ENCODE measurements at regions not wholly inside any gene's neighbourhood (a gene's known extent, or its start where the extent isn't known, plus 50 kb on each side); places are given as distances from the start of the nearest gene placed in this dataset.

DNA sequence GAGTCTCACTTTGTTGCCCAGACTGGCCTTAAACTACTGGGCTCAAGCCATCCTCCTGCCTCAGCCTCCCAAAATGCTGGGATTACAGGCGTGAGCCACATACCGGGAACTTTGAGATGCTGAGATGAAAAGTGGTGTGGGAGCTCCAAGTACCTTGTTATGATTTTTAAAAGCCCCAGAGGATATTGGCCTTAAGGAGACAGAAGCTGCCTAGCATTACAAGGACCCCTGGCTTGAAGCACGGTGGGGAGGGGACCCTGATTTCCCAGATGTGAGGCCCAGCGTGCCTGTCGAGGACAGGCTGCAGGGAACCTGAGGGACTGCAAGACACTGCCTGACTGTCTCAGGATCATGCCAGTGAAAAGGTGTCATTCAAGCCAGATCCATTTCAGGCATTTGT is 75.3 kb upstream of the TIAM2 start:
- H3K4me3 ChIP-seq (ENCODE audit: low read depth in 1 of 2, low read length in 2 of 2) = no peak overlapping the region
- no peaks in the 10 kb centered on the region for H3K9me3 ChIP-seq (ENCODE audit: control insufficient read depth in 1 of 2, low read length in 2 of 2)
- H3K27ac ChIP-seq (ENCODE audit: low read depth, low read length) = no peak overlapping the region
- H3K27me3 ChIP-seq (ENCODE audit: control insufficient read depth in 1 of 2, insufficient read depth in 2 of 2, low read length in 2 of 2) = no peaks in the 10 kb centered on the region
- H3K4me1 ChIP-seq (ENCODE audit: control insufficient read depth in 1 of 2, insufficient read depth in 2 of 2, low read length in 2 of 2) = no peaks in the 10 kb centered on the region
- H3K36me3 ChIP-seq (ENCODE audit: control insufficient read depth in 1 of 2, insufficient read depth in 2 of 2, low read length in 2 of 2) = no peaks in the 10 kb centered on the region
- H3K9ac ChIP-seq (ENCODE audit: low read depth in 1 of 2, low read length in 2 of 2) = no peak overlapping the region

DNA sequence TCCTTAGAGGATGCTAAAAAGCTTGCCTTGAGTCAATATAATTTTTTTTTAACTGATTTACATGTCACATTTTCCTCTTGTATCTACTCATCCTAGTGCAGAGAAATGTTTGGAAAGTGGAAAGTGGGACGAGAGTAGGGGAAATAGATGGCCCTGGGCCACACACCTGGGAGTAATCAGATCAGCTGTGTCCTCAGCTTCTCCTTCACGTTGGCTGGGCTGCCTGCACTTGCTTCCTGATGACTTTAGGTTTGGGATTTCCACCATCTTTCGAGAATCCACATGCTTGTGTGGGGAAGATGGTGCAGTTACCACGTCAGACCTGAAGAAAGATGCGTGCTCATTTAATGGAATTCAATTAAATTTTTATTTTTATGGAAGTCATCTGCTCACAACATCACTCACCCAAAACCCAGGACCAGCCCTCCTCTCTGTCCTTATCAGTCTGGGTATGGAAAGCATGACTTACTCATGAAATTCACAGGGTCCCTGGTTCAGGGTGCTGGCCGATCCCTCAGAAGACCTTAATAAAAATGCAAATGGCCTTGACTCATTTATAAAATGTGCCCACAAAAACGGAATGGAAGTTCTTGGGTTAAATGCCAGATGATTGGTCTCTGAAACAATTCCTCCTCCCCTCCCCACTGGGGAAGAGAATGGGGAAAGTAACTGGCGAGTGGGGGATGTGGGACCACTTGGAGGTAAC is 74.5 kb upstream of the TIAM2 start:
- Histone ChIP-seq H3K9me3 (ENCODE audit: control insufficient read depth in 1 of 2, low read length in 2 of 2) (no peaks in the 10 kb centered on the region), H3K27ac (ENCODE audit: low read depth, low read length) (no peak overlapping the region), H3K4me1 (ENCODE audit: control insufficient read depth in 1 of 2, insufficient read depth in 2 of 2, low read length in 2 of 2) (no peaks in the 10 kb centered on the region), H3K4me3 (ENCODE audit: low read depth in 1 of 2, low read length in 2 of 2) (no peak overlapping the region), H3K36me3 (ENCODE audit: control insufficient read depth in 1 of 2, insufficient read depth in 2 of 2, low read length in 2 of 2) (no peaks in the 10 kb centered on the region), H3K27me3 (ENCODE audit: control insufficient read depth in 1 of 2, insufficient read depth in 2 of 2, low read length in 2 of 2) (no peaks in the 10 kb centered on the region), H3K9ac (ENCODE audit: low read depth in 1 of 2, low read length in 2 of 2) (no peak overlapping the region)

DNA sequence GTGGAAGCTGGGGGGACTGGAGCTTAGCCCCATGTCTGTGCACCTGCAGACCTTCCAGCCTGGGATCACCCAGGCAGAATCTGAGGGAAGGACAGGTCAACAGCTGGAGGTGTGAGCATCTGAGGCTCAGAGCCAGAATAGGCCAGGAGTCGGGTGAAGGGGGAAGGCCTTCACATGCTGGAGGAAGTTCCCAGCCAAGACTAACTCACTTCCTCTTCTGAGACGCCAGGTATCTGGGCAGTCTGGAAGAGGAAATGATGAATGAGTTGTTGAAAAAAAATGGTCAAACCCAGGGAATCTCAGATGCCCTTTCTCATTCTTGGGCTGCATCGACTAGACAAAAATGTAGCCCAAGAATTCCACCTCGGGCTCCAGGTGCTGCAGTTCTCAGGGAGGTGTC is 73.6 kb upstream of the TIAM2 start:
- H3K9me3 ChIP-seq (ENCODE audit: control insufficient read depth in 1 of 2, low read length in 2 of 2) = no peaks in the 10 kb centered on the region
- H3K4me3 ChIP-seq (ENCODE audit: low read depth in 1 of 2, low read length in 2 of 2) = no peak overlapping the region
- H3K27me3 ChIP-seq (ENCODE audit: control insufficient read depth in 1 of 2, insufficient read depth in 2 of 2, low read length in 2 of 2) = no peaks in the 10 kb centered on the region
- H3K36me3 ChIP-seq (ENCODE audit: control insufficient read depth in 1 of 2, insufficient read depth in 2 of 2, low read length in 2 of 2) = no peaks in the 10 kb centered on the region
- no peaks in the 10 kb centered on the region for H3K4me1 ChIP-seq (ENCODE audit: control insufficient read depth in 1 of 2, insufficient read depth in 2 of 2, low read length in 2 of 2)
- no peak overlapping the region for H3K27ac ChIP-seq (ENCODE audit: low read depth, low read length)
- no peak overlapping the region for H3K9ac ChIP-seq (ENCODE audit: low read depth in 1 of 2, low read length in 2 of 2)

DNA sequence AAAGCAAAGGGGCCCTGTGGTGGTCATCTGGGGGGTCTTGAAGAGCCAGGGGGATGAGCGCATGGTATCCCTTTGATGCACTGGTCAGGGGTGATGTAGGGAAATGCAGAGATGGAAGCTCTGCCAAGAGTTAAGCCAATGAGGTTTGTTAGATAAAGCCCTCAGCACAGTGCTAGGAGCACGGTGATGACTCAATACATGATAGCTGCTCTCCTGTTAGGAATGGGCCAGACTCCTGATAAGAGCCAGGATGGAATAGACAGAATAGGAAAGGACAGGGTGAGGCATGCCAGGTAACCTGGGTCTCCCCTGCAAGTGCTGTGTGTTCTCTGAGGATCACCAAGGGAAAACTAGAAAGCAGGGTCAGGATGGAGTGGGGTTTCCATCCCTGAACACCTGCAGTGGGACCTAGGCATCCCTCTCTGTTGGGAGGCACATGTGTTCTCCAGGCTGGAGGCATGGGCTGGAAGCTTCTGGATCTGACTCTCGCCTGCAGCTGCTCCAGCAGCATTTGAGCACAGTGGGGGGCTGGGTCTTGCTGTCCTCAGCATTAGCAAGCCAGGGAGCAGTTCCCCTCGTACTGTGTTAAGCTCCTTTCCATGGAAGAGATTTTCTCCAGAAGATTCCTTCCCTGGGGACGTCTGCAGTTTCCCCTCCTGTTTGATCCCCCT is 71.8 kb upstream of the TIAM2 start:
- no peak overlapping the region for H3K4me3 ChIP-seq (ENCODE audit: low read depth in 1 of 2, low read length in 2 of 2)
- H3K9me3 ChIP-seq (ENCODE audit: control insufficient read depth in 1 of 2, low read length in 2 of 2) = no peaks in the 10 kb centered on the region
- no peak overlapping the region for H3K27ac ChIP-seq (ENCODE audit: low read depth, low read length)
- H3K27me3 ChIP-seq (ENCODE audit: control insufficient read depth in 1 of 2, insufficient read depth in 2 of 2, low read length in 2 of 2) = no peaks in the 10 kb centered on the region
- H3K9ac ChIP-seq (ENCODE audit: low read depth in 1 of 2, low read length in 2 of 2) = no peak overlapping the region
- H3K36me3 ChIP-seq (ENCODE audit: control insufficient read depth in 1 of 2, insufficient read depth in 2 of 2, low read length in 2 of 2) = no peaks in the 10 kb centered on the region
- peaks cover 0 to 2% of the 10 kb centered on the region in 2 donors for H3K4me1 ChIP-seq (ENCODE audit: control insufficient read depth in 1 of 2, insufficient read depth in 2 of 2, low read length in 2 of 2)

DNA sequence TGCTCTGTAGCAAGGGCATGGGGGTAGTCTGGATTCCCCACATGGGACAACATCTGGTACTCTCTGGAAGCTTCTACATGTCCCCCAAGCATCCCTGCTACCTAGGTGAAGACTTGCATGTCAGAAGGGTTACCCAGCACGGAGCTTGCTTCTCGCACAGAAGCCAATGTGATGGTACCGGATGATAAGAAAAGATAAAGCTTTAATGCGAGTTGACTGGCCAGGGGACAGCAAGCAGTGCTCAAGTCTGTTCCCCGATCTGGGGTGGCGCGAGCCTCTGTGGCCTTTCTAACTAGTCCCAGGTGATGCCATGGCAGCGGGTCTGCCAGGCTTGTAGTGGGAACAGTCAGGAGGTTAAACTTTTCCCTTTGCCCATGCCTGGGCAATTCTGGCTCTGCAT is 70.0 kb upstream of the TIAM2 start:
- H3K9ac ChIP-seq (ENCODE audit: low read depth in 1 of 2, low read length in 2 of 2) = no peak overlapping the region
- no peaks in the 10 kb centered on the region for H3K27me3 ChIP-seq (ENCODE audit: control insufficient read depth in 1 of 2, insufficient read depth in 2 of 2, low read length in 2 of 2)
- H3K9me3 ChIP-seq (ENCODE audit: control insufficient read depth in 1 of 2, low read length in 2 of 2) = no peaks in the 10 kb centered on the region
- H3K36me3 ChIP-seq (ENCODE audit: control insufficient read depth in 1 of 2, insufficient read depth in 2 of 2, low read length in 2 of 2) = no peaks in the 10 kb centered on the region
- H3K4me1 ChIP-seq (ENCODE audit: control insufficient read depth in 1 of 2, insufficient read depth in 2 of 2, low read length in 2 of 2) = peaks cover 0 to 2% of the 10 kb centered on the region in 2 donors
- no peak overlapping the region for H3K4me3 ChIP-seq (ENCODE audit: low read depth in 1 of 2, low read length in 2 of 2)
- no peak overlapping the region for H3K27ac ChIP-seq (ENCODE audit: low read depth, low read length)

DNA sequence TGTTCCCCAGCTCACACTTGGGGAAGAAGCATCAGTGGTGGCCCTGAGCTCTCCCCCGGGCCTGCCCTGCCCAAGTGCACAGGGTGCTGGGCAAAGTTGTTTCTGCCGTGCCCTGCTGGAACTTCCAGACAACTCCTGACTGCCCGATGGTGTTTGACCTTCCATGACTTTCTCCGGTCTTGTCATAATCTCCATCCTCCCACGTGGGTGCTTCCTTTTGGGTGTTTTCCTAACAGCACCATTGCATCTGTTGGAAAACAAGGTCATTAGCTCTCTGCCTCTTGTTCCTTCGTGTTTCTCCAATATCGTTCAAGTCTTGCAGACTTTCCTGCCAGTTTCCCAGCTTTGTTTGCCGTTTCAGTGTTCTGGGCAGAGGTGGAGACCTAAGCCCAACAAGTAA is 68.7 kb upstream of the TIAM2 start:
- no peak overlapping the region for H3K9ac ChIP-seq (ENCODE audit: low read depth in 1 of 2, low read length in 2 of 2)
- H3K4me1 ChIP-seq (ENCODE audit: control insufficient read depth in 1 of 2, insufficient read depth in 2 of 2, low read length in 2 of 2) = peaks cover 0 to 2% of the 10 kb centered on the region in 2 donors
- no peaks in the 10 kb centered on the region for H3K36me3 ChIP-seq (ENCODE audit: control insufficient read depth in 1 of 2, insufficient read depth in 2 of 2, low read length in 2 of 2)
- H3K4me3 ChIP-seq (ENCODE audit: low read depth in 1 of 2, low read length in 2 of 2) = no peak overlapping the region
- no peaks in the 10 kb centered on the region for H3K9me3 ChIP-seq (ENCODE audit: control insufficient read depth in 1 of 2, low read length in 2 of 2)
- no peaks in the 10 kb centered on the region for H3K27me3 ChIP-seq (ENCODE audit: control insufficient read depth in 1 of 2, insufficient read depth in 2 of 2, low read length in 2 of 2)
- no peak overlapping the region for H3K27ac ChIP-seq (ENCODE audit: low read depth, low read length)

DNA sequence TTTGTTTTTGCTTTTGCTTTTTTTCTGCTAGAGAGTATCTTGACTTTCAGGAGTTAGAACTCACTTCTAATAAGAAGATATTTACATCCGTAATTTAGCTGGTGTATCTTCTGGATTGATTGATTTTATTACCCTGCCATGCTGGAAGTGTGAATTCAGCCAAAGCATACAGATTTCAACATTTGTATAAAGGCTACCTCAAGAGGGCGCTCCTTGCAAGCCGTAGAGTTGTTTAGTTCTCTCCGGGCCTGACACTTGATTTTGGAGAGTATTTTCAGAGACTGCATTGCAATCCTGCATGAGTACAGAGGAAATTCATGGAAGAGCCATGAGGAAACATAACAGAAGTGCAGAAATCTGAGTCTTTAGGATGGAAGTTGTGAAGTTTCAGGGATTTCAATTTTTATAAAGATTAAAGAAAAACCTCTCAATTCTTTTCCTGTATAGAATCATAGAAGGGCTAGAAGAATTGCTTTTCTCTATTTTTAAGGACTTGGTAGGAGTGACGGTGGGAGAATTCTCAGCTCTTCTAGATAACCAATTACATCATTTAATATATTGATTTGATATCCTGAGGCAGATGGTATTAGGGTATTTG is 66.7 kb upstream of the TIAM2 start:
- H3K27me3 ChIP-seq (ENCODE audit: control insufficient read depth in 1 of 2, insufficient read depth in 2 of 2, low read length in 2 of 2) = no peaks in the 10 kb centered on the region

DNA sequence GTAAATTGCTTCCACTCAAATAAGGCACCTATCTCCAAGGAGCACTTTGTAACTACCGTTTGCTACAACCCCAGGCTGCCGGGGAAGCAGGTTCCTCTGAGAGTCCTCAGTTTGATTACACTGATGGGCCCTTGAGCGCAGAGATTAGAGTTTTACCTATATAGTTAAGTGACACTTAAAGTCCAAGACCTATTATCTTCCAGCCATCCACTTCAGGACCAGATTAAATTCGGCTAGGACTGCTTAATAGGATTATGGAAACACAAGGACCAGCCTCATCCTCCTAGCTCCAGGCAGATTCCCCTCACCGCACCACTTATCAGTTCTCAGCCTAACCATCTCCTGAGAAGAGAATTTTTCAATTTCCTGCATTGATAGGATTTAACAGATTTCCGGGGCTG is 64.7 kb upstream of the TIAM2 start:
- H3K4me3 ChIP-seq (ENCODE audit: low read depth in 1 of 2, low read length in 2 of 2) = no peak overlapping the region
- peaks cover 0 to 2% of the 10 kb centered on the region in 2 donors for H3K4me1 ChIP-seq (ENCODE audit: control insufficient read depth in 1 of 2, insufficient read depth in 2 of 2, low read length in 2 of 2)
- H3K9ac ChIP-seq (ENCODE audit: low read depth in 1 of 2, low read length in 2 of 2) = no peak overlapping the region
- H3K27ac ChIP-seq (ENCODE audit: low read depth, low read length) = no peak overlapping the region
- no peaks in the 10 kb centered on the region for H3K27me3 ChIP-seq (ENCODE audit: control insufficient read depth in 1 of 2, insufficient read depth in 2 of 2, low read length in 2 of 2)
- H3K9me3 ChIP-seq (ENCODE audit: control insufficient read depth in 1 of 2, low read length in 2 of 2) = no peaks in the 10 kb centered on the region
- no peaks in the 10 kb centered on the region for H3K36me3 ChIP-seq (ENCODE audit: control insufficient read depth in 1 of 2, insufficient read depth in 2 of 2, low read length in 2 of 2)

More for the DNA sequence above, 66.7 kb upstream of the TIAM2 start:
- Histone ChIP-seq H3K4me3 (ENCODE audit: low read depth in 1 of 2, low read length in 2 of 2) (no peak overlapping the region), H3K9me3 (ENCODE audit: control insufficient read depth in 1 of 2, low read length in 2 of 2) (no peaks in the 10 kb centered on the region), H3K9ac (ENCODE audit: low read depth in 1 of 2, low read length in 2 of 2) (no peak overlapping the region), H3K4me1 (ENCODE audit: control insufficient read depth in 1 of 2, insufficient read depth in 2 of 2, low read length in 2 of 2) (peaks cover 0 to 2% of the 10 kb centered on the region in 2 donors), H3K27ac (ENCODE audit: low read depth, low read length) (no peak overlapping the region), H3K36me3 (ENCODE audit: control insufficient read depth in 1 of 2, insufficient read depth in 2 of 2, low read length in 2 of 2) (no peaks in the 10 kb centered on the region)

DNA sequence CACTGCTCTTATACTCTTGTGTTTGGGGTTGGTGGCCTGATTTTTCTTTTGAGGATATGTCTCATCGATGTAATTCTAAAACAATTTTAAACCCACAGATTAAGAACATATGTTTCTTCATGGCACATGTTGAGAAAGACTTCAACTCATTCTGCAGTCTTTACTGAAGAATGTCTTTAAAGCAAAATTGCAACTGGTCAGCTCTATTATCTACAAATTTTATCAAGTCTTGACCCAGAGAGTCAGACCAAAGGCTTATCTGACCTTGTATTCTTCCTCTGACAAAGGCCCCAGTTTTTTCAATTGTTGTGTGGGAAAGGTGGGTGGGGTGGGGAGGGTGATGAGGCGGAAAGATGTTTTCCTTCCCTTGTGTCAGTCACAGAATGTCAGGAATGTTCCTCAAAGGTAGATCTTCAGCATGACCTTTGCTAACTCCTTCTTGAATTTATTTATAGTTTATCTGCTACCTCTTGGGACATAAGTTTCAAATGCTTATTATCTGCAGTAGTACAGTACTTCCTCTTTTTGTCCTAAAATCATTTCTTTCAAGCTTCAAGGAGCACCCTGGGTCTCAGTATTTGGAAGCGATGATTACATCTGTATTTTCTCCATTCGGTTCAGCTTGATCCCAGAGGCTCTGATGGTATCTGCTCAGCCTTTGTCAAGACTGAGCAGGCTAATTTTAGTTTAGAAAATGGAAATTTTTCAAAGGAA is 63.2 kb upstream of the TIAM2 start:
- no peak overlapping the region for H3K27ac ChIP-seq (ENCODE audit: low read depth, low read length)
- H3K4me1 ChIP-seq (ENCODE audit: control insufficient read depth in 1 of 2, insufficient read depth in 2 of 2, low read length in 2 of 2) = peaks cover 0 to 2% of the 10 kb centered on the region in 2 donors
- no peak overlapping the region for H3K9ac ChIP-seq (ENCODE audit: low read depth in 1 of 2, low read length in 2 of 2)
- H3K27me3 ChIP-seq (ENCODE audit: control insufficient read depth in 1 of 2, insufficient read depth in 2 of 2, low read length in 2 of 2) = no peaks in the 10 kb centered on the region
- H3K36me3 ChIP-seq (ENCODE audit: control insufficient read depth in 1 of 2, insufficient read depth in 2 of 2, low read length in 2 of 2) = no peaks in the 10 kb centered on the region
- H3K4me3 ChIP-seq (ENCODE audit: low read depth in 1 of 2, low read length in 2 of 2) = no peak overlapping the region
- no peaks in the 10 kb centered on the region for H3K9me3 ChIP-seq (ENCODE audit: control insufficient read depth in 1 of 2, low read length in 2 of 2)

DNA sequence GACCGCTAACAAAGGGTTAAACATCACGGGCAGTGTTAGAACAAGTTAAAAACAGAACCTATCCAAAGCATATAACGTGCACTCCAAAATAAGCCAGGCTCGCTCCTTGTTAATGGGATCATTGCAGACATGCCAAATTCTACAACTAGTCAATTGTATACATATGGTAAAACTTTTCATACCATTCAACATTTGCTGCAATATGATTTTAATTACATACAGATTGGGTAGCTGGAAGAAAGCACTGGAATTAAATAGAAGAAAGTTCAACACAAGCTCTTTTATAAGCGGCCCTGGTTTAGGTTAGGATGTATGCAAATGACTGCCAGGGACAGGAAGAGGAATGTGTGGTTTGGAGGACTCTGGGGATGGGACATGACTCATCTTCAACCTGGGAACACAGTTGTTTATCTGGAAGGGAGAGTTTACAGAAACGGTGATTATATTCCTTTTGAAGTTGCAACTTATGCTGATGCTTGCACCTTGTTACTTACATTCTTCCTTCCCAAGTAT is 62.5 kb upstream of the TIAM2 start:
- Histone ChIP-seq H3K27me3 (ENCODE audit: control insufficient read depth in 1 of 2, insufficient read depth in 2 of 2, low read length in 2 of 2) (no peaks in the 10 kb centered on the region), H3K9ac (ENCODE audit: low read depth in 1 of 2, low read length in 2 of 2) (no peak overlapping the region), H3K36me3 (ENCODE audit: control insufficient read depth in 1 of 2, insufficient read depth in 2 of 2, low read length in 2 of 2) (no peaks in the 10 kb centered on the region), H3K4me3 (ENCODE audit: low read depth in 1 of 2, low read length in 2 of 2) (no peak overlapping the region), H3K9me3 (ENCODE audit: control insufficient read depth in 1 of 2, low read length in 2 of 2) (no peaks in the 10 kb centered on the region), H3K4me1 (ENCODE audit: control insufficient read depth in 1 of 2, insufficient read depth in 2 of 2, low read length in 2 of 2) (peaks cover 0 to 2% of the 10 kb centered on the region in 2 donors), H3K27ac (ENCODE audit: low read depth, low read length) (no peak overlapping the region)

All from duodenal mucosa (tissue), 2 donors.